Posterior vena cava (tissue), 2 donors: ENCODE measurements at regions not wholly inside any gene's neighbourhood (a gene's known extent, or its start where the extent isn't known, plus 50 kb on each side); places are given as distances from the start of the nearest gene placed in this dataset.

Source experiments
- DNase-seq: peaks from one replicate; pipeline ENCODE4 v3.0.0-alpha.2; 2020; ENCODE audit warnings: low spot score
- intact Hi-C, 2 donors: fragments of 100-400 bp; cut with DNase I; formaldehyde crosslinking; loops; one replicate each; pipeline versions ENCODE4 v1.14.1 to v1.14.2; 2022 to 2023
- donor health status: DM: yes; HTN: yes; CAD: no.
- donor health status: DM: yes; HTN: yes; CAD: no.

DNA sequence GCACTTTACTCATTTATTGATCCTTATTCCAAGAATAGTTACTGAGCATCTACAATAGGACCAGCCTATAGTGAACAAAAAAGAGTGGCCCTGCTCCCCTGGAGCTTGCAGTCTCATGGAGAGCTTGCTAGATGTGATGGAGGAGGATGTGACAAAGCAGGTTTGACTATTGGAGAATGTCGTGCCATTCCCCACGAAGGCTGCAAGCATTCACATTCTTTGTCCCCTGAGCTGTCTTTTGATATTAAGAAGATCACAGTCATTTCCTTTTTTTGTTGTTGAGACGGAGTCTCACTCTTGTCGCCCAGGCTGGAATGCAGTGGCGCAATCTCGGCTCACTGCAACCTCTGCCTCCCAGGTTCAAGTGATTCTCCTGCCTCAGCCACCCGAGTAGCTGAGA is 115.0 kb upstream of the ADAMTS18 start:
- no peak for DNase-seq
- intact Hi-C loops: no loop called here

DNA sequence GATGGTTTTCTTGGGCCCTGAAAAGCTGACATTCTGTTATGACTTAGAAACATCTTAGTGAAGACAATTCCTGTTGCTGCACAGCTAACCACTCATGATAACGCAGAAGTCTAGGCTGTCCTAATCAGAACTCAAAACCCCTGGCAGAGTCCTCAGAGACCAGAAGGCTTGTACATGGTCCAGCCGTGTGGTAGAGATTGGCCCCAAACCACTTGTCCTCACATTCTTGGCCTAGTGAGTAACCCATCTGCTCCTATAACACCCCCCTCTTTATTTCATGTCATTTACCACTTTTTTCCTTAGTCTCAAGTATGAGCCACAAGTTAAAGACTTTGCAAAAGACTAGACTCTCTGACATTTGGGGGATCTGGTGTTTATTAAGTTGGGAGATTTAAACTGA is 116.5 kb upstream of the ADAMTS18 start:
- no peak for DNase-seq
- intact Hi-C loops: no loop called here

DNA sequence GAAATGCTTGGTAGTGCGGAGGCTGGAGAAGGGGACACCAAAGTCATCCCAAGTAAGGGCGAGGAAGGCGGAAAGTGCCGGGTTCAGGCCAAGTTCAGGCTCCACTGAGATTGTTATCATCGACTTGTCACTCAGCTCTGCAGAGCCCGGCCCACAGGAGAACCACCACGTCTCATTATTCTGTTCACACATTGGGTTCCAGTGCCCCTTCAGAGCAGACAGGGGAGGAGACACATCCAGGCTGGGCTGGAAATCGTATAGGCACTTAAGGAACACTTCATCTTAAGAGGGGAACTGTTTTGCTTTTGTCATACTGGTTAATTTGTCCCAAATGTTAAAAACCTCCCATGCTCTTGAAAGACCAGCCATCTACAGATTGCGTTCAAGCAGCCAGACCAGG is 118.3 kb upstream of the ADAMTS18 start:
- intact Hi-C loops: no loop called here
- no peak for DNase-seq

DNA sequence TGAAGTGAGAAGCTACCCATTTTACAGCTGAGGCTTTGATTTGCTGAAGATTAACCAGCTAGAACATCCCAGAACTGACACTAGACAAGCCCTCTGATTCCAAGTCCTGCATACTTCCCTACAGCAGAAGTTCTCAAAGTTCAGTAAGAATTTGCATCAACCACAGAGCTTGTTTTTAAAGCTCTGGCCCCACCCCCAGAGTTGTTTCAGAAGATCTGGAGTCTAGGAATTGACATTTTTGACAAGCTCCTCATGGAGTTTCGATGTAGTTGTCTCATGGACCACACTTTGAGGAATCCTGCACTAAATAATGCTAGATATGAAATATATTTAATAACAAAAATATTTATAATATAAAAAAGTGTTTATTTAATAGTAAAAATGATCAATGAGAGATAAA is 120.3 kb upstream of the ADAMTS18 start:
- DNase-seq: no peak

DNA sequence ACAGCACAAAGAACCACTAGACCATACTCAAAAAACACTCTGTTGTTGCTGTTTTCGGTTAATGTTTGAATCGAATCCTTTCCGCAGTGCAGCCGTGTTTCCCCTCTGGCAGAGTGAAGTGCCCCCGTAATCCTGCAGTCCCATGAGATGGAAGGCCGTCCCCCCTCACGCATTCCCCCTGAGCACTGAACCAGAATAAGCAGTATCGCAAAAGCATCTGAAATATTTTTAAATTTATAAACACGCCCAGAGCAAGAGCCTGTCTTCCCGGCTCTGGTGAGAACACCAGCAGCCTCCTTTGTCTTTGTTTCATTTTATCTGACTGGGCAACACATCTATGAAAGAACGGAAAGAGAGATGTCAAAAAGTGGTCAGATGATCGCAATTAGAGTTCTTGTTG is 121.0 kb upstream of the ADAMTS18 start:
- DNase-seq: no peak

More for the DNA sequence above, 120.3 kb upstream of the ADAMTS18 start:
- intact Hi-C loops: no loop called here

DNA sequence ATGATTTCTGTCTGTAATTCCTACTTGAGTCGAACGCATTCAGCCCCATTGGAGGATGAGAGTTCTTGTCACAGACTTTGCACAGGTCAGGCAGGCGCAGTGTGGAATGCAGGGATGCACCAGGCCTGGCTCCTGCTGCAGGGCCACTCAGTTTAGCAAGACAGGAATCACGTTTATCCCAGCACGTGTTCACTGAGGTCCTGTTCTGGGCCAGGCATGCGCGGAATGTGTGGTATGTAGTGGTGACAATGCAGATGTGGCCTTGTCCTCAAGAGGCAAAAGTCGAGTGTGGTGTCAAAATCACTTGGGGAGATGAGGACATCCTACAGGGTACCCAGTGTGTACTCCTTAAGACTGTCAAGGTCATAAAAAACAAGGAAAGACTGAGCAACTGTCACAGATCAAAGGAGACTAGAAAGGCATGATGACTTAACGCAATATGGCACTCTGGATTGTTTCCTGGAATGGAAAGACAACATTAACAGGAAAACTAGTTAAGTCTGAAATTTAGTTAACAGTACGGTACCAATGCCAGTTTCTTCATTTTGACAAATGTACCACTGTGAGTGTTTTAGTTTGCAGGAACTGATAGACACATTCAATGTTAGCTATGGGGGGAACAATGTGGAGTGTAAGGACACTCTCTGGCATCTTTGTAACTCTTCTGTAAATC is 121.5 kb upstream of the ADAMTS18 start:
- intact Hi-C loops: no loop called here

More for the DNA sequence above, 121.0 kb upstream of the ADAMTS18 start:
- intact Hi-C loops: no loop called here

DNA sequence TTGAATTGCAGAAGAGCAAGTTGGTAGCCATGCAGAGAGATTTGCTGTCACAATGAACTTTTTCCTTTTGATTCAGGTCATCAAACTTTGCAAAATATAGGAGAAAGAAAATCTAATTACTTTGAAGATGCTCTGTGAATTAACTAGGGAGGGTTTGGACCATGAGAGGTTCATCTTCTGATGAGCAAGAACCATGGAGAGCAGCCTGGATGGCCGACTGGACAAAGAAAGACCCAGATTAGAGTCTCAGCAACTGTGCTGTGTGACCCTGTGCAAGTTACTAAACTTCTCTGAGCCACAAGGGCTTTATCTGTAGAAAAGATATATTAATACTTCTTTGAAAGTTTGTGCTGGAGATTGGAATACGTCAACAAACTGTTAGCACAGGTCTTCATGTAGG is 122.6 kb upstream of the ADAMTS18 start:
- no peak for DNase-seq
- intact Hi-C loops: no loop called here

More for the DNA sequence above, 121.5 kb upstream of the ADAMTS18 start:
- no peak for DNase-seq

DNA sequence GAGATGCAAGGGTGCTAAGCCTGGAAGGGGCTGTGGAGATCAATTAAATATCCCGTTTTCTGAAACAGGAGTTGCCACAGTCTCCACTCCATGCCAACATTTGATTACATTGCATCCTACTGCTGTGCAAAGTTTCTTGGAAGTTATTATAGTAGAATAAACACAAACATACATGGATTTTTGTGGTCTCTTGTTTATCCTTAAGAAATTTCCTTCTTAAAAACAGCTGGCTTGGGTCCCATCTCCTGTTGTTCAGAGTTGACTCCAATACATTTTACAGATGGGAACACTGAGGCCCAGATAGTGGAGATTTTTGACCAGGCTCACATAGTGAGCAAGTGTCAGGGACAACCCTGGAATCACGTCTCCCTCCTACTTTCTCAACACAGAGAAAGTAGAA is 124.0 kb upstream of the ADAMTS18 start:
- intact Hi-C loops: no loop called here
- DNase-seq: no peak

DNA sequence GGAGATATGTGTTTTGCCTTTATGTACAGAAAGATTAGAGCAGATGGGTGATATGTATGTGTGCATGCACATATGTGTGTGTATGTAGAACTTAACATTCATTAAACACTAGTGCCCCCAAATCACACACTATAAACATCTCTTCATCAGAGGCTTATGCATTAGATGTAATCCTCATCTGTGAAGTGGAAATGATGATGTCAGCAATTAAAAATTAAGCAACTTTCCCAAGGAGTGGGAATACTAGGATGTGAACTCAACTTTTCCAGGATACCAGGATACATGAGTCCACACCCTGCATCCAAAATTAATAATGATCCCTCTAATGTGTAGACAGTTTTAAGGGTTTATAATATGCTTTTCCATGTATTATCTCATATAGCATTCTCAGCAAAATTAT is 127.7 kb upstream of the ADAMTS18 start:
- DNase-seq: no peak
- intact Hi-C loops: no loop called here

DNA sequence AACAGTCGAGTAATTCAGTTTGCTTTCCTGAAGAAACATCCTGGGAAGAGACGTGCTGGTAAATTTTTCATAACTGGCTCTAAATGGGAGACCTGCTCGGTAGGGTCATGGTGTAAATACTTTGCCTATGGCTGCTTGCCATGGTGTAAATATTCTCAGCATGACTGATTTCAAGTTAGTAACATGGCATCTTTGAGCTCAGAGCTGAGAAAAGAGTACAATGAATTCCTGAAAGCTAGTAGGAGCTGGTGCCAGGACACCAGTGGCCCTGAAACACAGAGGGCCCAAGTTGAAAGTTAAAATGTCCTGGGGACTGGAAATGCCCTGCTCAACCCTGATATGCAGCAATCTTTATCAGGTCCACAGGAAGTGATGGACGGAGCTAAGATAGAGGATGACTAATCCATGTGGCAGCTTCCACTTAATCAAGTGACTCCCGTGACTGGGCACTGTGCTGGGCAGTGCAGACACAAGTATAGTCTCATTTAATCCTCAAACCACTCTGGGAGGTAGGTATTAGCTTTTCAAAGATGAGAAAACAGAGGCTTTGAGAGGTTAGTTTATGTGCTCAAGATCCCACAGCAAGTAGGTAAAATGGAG is 130.1 kb upstream of the ADAMTS18 start:
- intact Hi-C loops: no loop called here
- DNase-seq: no peak

DNA sequence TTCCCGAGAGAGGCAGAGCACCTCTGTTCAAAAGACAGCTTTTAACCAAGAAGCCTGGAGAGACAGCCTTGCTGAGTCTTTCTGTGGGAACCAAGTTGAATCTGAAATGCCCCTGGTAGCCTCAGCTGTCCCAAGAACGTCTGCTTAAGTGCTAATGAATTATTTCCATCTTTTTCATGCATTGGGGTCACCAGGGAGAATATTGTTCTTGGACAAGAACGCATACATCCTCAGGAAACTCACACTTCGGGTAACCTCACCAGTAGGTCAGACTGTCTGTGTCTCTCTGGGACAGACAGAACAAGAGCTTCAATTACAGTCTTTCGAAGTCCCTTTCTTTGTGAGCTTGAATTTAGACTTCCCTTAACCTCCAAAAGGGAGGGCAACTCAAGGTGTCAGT is 134.6 kb upstream of the ADAMTS18 start:
- intact Hi-C loops: no loop called here
- no peak for DNase-seq

DNA sequence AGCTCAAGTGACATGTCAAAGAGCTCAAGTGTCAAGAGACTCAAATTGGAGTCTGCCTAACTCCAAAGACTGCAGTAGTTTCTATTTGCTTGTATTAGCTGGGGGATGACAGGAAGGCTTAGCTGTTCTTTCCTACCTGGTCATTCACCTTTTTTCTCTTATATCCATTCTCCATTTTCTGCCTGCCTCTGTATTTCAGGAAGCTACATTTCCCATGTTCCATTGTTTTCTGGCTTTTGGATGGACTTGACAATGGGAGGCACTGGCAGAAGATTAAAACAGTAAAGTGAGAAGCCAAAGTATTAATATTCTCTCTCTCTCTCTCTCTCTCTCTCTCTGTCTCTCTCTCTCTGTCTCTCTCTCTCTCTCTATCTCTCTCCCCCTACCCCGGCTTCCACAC is 135.7 kb upstream of the ADAMTS18 start:
- intact Hi-C loops: no loop called here
- no peak for DNase-seq

DNA sequence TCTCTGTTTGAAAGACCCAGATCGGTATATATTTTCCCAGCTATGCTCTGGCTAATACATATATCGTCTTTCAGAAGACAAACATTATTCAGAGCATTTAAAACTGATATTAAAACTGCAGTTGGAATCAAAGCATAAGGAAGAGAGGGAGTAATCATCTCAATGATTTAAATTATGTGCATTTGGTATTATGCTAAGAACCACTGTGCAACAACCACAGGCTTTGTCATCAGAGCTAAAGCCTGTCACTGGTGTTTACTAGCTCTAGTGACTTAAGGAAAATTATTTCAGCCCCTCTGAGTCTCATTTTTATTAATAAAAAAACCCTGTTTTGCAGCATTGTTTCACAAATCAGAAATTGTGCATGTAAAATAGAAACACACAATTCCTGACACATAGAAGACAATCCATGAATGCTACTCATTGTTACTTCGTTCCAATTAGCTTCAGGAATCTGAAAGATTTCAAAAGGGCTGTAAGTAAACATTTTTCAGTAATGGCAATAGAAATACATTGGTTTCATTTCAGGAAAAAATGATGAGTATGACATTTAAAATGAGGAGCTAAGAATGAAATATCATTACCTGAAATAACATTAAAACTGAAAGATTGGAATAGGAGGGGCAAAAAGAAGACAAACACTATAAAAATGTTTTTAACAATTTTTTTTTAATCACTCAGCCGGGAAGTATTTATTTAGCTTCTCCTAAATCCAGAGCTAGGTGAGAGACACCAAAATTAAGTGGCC is 136.5 kb upstream of the ADAMTS18 start:
- intact Hi-C loops: no loop called here
- DNase-seq: no peak

DNA sequence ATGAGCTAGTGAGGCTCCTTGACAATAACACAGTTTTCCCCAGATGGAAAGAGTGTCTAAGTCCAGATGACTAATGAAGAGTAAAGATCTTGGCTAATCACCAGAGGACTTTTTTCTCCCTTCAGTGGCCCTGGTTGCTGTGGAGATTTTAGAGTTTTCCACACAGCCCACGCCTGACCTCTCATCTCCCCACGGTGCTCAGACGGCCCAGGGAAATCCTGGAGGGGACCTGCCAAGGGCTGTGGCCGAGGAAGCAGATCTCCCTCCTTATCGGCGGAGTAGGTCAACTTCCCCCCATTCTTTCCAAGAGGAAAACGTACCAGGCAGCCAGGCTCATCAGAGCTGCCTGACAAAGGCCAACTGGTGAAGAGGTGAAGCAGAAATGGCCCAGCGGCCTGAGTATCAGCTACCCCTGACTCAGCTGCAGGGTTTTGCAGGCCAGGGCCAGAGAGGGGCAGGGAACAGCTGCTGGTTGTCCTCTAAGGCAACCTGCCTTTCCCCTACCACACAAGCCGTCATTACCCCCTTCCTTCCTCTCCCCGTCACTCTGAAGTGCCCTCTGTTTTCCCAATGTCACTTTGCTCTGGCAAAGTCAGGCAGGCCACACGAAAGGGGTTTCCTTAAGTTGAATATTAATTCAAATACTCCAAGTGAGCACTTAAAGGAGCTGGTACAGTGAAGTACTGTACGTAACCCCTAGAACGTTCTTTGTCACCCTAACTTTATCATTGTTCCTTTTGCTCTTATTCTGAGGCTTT is 140.2 kb upstream of the ADAMTS18 start:
- DNase-seq: peak; percentile 86
- intact Hi-C loops: no loop called here

DNA sequence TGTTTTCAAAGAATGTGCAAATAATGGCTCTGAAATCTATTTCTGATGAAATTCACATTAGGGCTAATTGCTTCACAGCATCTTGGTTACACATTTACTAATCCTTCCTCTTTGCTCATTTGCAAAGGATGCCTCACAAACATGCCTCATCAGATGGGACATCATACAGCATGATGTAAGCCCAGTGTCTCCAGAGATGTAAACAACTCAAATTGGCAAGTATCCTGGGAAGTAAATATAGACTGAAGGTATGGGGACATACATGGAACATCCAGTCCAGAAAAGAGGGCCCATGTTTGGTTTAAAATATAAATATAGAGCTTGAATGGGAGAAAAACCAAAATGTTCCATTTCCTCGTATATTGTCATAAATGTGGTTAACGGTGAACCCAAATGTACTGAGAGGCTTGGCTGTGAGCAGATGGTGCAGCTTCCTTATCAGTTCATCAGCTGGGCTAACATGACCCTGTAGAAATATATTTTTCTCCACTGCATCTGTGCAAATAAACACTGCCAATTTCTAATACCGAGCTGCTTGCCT is 142.9 kb upstream of the NUDT7 start:
- intact Hi-C loops: no loop called here
- no peak for DNase-seq

DNA sequence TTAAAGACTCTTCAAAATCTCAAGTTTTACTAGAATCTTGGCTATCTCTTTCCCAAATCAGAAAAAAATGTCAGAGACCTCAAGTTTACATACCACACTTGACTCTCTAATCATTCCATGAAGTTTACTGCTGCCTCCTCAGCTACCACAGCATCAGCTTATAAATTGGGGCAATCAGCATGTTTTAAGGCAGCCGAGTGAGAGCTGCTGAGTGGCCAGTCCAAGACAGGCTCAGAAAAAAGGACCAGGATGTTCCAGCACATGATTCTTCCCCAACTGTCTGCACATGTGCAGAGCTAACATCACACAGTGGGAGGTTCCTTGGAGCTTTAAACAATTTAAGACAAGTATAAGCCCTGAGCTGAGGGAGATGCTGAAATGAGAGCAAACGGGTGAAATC is 140.6 kb upstream of the NUDT7 start:
- no peak for DNase-seq
- intact Hi-C loops: loop anchor here (5.0 kb wide), 1 partner anchor 344 kb away; no protein-coding TSS in a partner anchor

DNA sequence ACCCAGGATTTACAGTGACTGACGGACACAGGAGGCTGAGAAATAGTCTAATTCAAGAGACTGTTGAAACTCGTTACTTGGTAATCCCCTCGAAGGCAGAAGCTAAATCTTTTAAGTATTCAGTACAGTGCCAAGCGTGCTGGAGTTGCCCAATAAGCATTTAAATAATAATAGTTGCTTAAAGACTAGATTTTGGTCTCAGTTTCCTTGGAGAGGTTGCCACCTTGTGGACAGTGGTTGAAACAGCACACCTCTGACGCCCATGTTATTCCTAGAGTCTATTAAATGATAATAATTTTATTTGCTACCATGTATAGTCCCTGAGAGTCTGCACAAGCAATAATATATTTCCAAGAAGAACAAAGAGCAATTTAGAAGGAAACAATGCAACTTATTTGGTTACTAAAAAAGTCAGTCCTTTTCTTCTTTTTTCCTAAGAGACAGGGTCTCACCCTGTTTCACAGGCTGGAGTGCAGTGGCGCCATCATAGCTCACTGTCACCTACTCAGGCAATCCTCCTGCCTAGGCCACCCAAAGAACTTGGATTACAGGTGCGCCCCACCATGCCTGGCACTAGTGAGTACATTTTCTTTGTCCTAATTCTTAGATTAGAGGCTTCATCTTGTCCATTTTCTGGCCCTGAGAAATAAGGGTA is 138.0 kb upstream of the NUDT7 start:
- intact Hi-C loops: loop anchor here (5.0 kb wide), 1 partner anchor 347 kb away; no protein-coding TSS in a partner anchor
- no peak for DNase-seq

DNA sequence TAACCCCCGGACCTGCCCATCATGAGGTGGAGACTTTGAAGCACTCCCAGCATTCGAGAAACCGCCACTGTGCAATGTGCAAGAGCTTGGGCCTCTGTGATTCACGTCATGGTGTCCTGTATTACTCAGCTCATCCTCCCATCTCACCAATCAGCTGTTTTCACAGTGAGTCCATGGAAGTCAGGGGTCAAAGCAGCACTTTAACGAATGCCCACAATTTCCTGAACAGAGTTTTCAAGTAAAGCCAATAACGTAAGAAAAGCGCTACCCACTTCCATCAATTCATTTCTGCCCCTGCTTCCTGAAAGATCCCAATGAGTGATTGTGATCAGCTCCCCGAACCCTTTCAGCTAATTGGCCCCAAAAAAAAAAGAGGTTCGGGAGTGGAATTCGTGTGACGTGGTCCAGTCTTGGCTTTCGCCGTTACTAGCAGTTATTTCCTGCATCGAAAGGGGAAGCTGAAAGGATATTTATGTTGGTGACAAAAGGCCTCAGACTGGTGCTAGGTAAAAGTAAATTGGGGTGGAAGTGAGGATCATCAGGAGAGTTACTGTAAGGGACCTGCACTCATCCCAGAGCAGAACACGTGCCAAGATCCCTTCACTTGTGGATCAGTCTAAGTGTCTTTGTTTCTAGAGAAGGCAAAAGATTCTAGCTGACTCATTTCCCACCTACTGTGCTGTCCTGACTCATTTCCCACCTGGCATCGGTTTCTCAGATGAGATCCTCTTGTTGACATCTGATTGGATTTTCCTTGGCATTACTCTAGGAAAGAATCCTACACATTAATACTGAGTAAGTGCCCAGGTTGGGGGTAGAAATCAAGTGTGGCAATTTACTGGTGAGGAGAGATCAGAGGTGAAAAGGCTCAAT is 136.7 kb upstream of the NUDT7 start:
- intact Hi-C loops: no loop called here
- DNase-seq: no peak
